GM18951 (cell line): ENCODE measurements at regions not wholly inside any gene's neighbourhood (a gene's known extent, or its start where the extent isn't known, plus 50 kb on each side); places are given as distances from the start of the nearest gene placed in this dataset.
"Not testable (repeated sequence)": the region's sequence is repeated elsewhere in the genome, so short reads cannot be mapped to it uniquely, and the experiment has no call there.

ENCODE experiments used
- POLR2A ChIP-seq: IDR thresholded peaks from 4 replicates; pipeline ENCODE4 v1.6.1; 2011; ENCODE audit warnings: mild to moderate bottlenecking; ENCODE audit not compliant: insufficient read length, insufficient read depth; ENCODE audit errors: extremely low read depth
- in situ Hi-C: fragments of 300-500 bp; cut with MboI; formaldehyde crosslinking; loops from one replicate; pipeline ENCODE4 v1.12.0; 2022; ENCODE audit warnings: low sequenced_read_pairs, mixed read lengths, inconsistent platforms; ENCODE audit not compliant: unreplicated experiment

- no peak for TF ChIP-seq POLR2A
- in situ Hi-C loops: no loop called here
Measured at GRCh38 chr6:85115376-85115775, 334.5 kb upstream of the NT5E start.

- no peak for TF ChIP-seq POLR2A
- in situ Hi-C loops: no loop called here
Measured at GRCh38 chr6:85114581-85114935, 335.3 kb upstream of the NT5E start.

- no peak for TF ChIP-seq POLR2A
- in situ Hi-C loops: no loop called here
Measured at GRCh38 chr6:85113934-85114580, 335.8 kb upstream of the NT5E start.

- TF ChIP-seq POLR2A: no peak
- in situ Hi-C loops: no loop called here
Measured at GRCh38 chr6:85112540-85112939, 337.3 kb upstream of the NT5E start.

- TF ChIP-seq POLR2A: no peak
- in situ Hi-C loops: no loop called here
Measured at GRCh38 chr6:85111481-85112011, 338.3 kb upstream of the NT5E start.

GRCh38 chr6:85110943-85111342 lies 338.9 kb upstream of the NT5E start:
- no peak for TF ChIP-seq POLR2A
- in situ Hi-C loops: no loop called here

GRCh38 chr6:85107701-85108100 lies 342.2 kb upstream of the NT5E start:
- no peak for TF ChIP-seq POLR2A
- in situ Hi-C loops: no loop called here

- TF ChIP-seq POLR2A: no peak
- in situ Hi-C loops: no loop called here
Measured at GRCh38 chr6:85096976-85097375, 332.6 kb upstream of the TBX18 start.

GRCh38 chr6:85092226-85092625 lies 327.8 kb upstream of the TBX18 start:
- in situ Hi-C loops: no loop called here
- no peak for TF ChIP-seq POLR2A

GRCh38 chr6:85089255-85089654 lies 324.9 kb upstream of the TBX18 start:
- TF ChIP-seq POLR2A: no peak
- in situ Hi-C loops: no loop called here

GRCh38 chr6:85085875-85086274 lies 321.5 kb upstream of the TBX18 start:
- no peak for TF ChIP-seq POLR2A
- in situ Hi-C loops: no loop called here

GRCh38 chr6:85081102-85081501 lies 316.7 kb upstream of the TBX18 start:
- in situ Hi-C loops: no loop called here
- TF ChIP-seq POLR2A: no peak

- TF ChIP-seq POLR2A: no peak
- in situ Hi-C loops: no loop called here
Measured at GRCh38 chr6:85079761-85080160, 315.4 kb upstream of the TBX18 start.

- in situ Hi-C loops: no loop called here
- TF ChIP-seq POLR2A: no peak
Measured at GRCh38 chr6:85078058-85078457, 313.7 kb upstream of the TBX18 start.

GRCh38 chr6:85077098-85077497 lies 312.7 kb upstream of the TBX18 start:
- no peak for TF ChIP-seq POLR2A
- in situ Hi-C loops: no loop called here

- in situ Hi-C loops: not testable (repeated sequence)
Measured at GRCh38 chr6:85071845-85072244, 307.4 kb upstream of the TBX18 start.
